Astrocyte of the cerebellum (primary cell): ENCODE measurements at regions not wholly inside any gene's neighbourhood (a gene's known extent, or its start where the extent isn't known, plus 50 kb on each side); places are given as distances from the start of the nearest gene placed in this dataset.
"Not testable (repeated sequence)": the region's sequence is repeated elsewhere in the genome, so short reads cannot be mapped to it uniquely, and the experiment has no call there.

Experiments
- DNase-seq: peaks from one replicate; pipeline ENCODE4 v3.0.0-alpha.2; 2011; ENCODE audit warnings: low read depth
- H3K4me3 ChIP-seq: 2 replicates; pipeline ENCODE4 v1.5.1; 2011; ENCODE audit warnings: mild to moderate bottlenecking, low read depth, low read length, moderate library complexity
- in situ Hi-C: cut with HindIII; loops from 2 replicates; pipeline ENCODE4 v1.10.0; 2017; ENCODE audit warnings: low sequenced_read_pairs
- TF ChIP-seq, protein P1 (sequence below): IDR thresholded peaks from 2 replicates; pipeline ENCODE4 v1.5.1; 2012; ENCODE audit warnings: low read length, low read depth, moderate library complexity, mild to moderate bottlenecking; ENCODE audit errors: missing control alignments

DNA sequence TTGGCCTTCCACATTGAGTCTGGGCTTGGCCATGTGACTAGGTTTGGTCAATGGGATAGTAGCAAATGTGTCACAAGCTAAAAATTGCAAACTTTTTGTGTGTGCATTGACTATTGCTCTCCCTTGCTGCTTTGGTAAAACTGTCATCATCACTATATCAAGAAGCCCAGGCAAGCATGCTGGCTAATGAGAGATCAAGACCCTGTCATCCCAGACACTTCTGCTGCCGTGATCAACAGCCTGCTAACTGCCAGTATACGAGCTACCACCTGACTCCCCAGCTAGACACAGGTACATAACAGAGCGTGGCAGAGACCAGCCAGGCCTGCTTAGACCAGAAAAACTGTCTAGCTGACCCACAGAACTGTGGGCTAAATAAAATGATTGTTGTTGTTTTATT, 456.7 kb upstream of the DCN start:
- no peak overlapping the region for H3K4me3 ChIP-seq

DNA sequence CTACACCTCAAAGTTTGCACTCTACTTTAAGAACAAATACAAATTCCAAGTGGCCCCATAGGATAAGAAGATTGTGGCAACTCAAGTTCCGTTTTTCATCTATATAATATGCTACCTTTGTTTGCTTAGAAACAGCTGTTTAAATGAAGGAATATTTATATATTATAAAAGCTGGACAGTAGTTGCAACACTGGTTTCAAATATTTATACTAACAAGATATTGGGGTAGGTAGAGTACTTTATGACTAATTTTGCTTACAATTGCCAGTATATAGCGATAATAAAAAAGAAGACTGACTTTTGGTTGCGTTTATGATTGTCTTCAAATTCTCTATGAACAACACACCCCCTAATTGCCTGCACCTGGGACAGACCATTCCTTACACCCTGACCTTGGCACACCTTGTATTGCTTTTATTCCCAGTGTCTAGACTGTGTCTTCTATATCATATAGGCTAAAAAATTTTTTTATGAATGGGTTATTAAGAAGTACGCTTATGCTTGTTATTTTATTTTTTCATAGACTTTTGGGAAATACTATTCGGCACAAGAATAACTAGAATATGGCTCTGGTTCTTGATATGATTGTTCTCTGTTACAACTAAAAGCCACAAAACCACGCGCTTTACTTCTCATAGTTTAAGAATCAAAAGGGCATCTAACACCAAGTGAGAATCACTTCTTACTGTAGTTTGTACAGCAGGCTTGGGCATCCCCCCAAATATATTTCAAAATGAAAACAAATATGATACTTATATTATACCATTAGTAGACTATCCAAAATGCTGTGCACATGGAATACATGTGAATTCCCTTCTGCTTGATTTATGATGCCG, 455.4 kb upstream of the DCN start:
- DNase-seq, result no peak
- in situ Hi-C loops, result no loop called here
- TF ChIP-seq, protein P1, sequence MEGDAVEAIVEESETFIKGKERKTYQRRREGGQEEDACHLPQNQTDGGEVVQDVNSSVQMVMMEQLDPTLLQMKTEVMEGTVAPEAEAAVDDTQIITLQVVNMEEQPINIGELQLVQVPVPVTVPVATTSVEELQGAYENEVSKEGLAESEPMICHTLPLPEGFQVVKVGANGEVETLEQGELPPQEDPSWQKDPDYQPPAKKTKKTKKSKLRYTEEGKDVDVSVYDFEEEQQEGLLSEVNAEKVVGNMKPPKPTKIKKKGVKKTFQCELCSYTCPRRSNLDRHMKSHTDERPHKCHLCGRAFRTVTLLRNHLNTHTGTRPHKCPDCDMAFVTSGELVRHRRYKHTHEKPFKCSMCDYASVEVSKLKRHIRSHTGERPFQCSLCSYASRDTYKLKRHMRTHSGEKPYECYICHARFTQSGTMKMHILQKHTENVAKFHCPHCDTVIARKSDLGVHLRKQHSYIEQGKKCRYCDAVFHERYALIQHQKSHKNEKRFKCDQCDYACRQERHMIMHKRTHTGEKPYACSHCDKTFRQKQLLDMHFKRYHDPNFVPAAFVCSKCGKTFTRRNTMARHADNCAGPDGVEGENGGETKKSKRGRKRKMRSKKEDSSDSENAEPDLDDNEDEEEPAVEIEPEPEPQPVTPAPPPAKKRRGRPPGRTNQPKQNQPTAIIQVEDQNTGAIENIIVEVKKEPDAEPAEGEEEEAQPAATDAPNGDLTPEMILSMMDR, result no peak
- no peak overlapping the region for H3K4me3 ChIP-seq

More for the DNA sequence above, 456.7 kb upstream of the DCN start:
- DNase-seq, result no peak
- in situ Hi-C loops, result no loop called here
- TF ChIP-seq, protein P1, result no peak

GRCh38 chr12:91636721-91637120, 454.1 kb upstream of the DCN start:
- DNase-seq, result no peak
- TF ChIP-seq, protein P1, result no peak
- in situ Hi-C loops, result no loop called here
- no peak overlapping the region for H3K4me3 ChIP-seq

DNA sequence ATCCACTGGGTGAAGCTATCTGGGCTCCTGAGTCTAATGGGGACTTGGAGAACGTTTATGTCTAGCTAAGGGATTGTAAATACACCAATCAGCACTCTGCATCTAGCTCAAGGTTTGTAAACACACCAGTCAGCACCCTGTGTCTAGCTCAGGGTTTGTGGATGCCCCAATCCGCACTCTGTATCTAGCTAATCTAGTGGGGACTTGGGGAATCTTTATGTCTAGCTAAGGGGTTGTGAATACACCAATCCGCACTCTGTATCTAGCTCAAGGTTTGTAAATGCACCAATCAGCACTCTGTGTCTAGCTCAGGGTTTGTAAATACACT, 451.7 kb upstream of the DCN start:
- DNase-seq, in situ Hi-C loops, H3K4me3 ChIP-seq: not testable (repeated sequence)

DNA sequence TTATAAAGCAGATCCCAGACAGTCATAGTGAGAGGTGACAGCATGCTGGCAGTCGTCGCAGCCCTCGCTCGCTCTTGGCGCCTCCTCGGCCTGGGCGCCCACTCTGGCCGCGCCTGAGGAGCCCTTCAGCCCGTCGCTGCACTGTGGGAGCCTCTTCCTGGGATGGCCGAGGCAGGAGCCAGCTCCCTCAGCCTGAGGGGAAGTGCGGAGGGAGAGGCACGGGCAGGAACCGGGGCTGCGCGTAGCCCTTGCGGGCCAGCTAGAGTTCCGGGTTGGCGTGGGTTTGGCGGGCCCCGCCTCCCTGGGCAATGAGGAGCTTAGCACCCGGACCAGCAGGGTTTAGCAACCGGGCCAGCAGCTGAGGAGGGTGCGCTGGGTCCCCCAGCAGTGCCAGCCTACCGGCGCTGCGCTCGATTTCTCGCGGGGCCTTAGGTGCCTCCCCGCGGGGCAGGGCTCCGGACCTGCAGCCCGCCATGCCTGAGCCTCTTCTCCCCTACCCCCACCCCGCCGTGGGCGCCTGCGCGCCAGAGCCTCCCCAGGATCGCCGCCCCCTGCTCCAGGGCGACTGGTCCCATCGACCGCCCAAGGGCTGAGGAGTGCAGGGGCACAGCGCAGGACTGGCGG, 451.2 kb upstream of the DCN start:
- no peak for DNase-seq
- in situ Hi-C loops, result no loop called here
- TF ChIP-seq, protein P1, result no peak
- H3K4me3 ChIP-seq, result no peak overlapping the region

GRCh38 chr12:91633206-91633605, 450.6 kb upstream of the DCN start:
- no peak overlapping the region for H3K4me3 ChIP-seq
- DNase-seq, result no peak
- in situ Hi-C loops, result no loop called here
- TF ChIP-seq, protein P1, result no peak
